Suprapubic skin (tissue), 4 donors: ENCODE measurements at regions not wholly inside any gene's neighbourhood (a gene's known extent, or its start where the extent isn't known, plus 50 kb on each side); places are given as distances from the start of the nearest gene placed in this dataset.

Source experiments
- DNase-seq, 2 donors: peaks; one replicate each; pipeline ENCODE4 v3.0.0-alpha.2; 2019; ENCODE audit warnings: low spot score in 2 of 2
- H3K27ac ChIP-seq: fragments of 200-600 bp; sonication (generic); one replicate; pipeline ENCODE4 v1.5.1; 2019
- H3K27me3 ChIP-seq: fragments of 200-600 bp; sonication (generic); one replicate; pipeline ENCODE4 v1.5.1; 2019
- H3K36me3 ChIP-seq: fragments of 200-600 bp; sonication (generic); one replicate; pipeline ENCODE4 v1.5.1; 2019
- H3K4me1 ChIP-seq: fragments of 200-600 bp; sonication (generic); one replicate; pipeline ENCODE4 v1.5.1; 2019
- H3K4me3 ChIP-seq: fragments of 200-600 bp; sonication (generic); one replicate; pipeline ENCODE4 v1.5.1; 2019; ENCODE audit warnings: mild to moderate bottlenecking
- H3K9me3 ChIP-seq: fragments of 200-600 bp; sonication (generic); one replicate; pipeline ENCODE4 v1.5.1; 2019
- CTCF ChIP-seq, 2 donors: fragments of 200-600 bp in 1 of 2; fragments of 450-650 bp in 1 of 2; sonication (generic) in 1 of 2; IDR thresholded peaks; one replicate each; pipeline ENCODE4 v1.5.1; 2016 to 2019; ENCODE audit warnings: antibody characterized with exemption in 2 of 2, mild to moderate bottlenecking in 1 of 2, moderate library complexity in 1 of 2
- EP300 ChIP-seq: sonication (generic); formaldehyde crosslinking; IDR thresholded peaks from one replicate; pipeline ENCODE4 v1.6.1; 2017; ENCODE audit warnings: antibody characterized with exemption
- POLR2A ChIP-seq, 2 donors: fragments of 450-650 bp; IDR thresholded peaks; one replicate each; pipeline ENCODE4 v1.6.1; 2017; ENCODE audit warnings: antibody characterized with exemption in 2 of 2, mild to moderate bottlenecking in 2 of 2, moderate library complexity in 2 of 2
- POLR2AphosphoS5 ChIP-seq, 3 donors: sonication (generic); formaldehyde crosslinking; IDR thresholded peaks; one replicate each; pipeline ENCODE4 v1.6.1; 2017; ENCODE audit warnings: antibody characterized with exemption in 3 of 3
- WGBS: methylation state at CpG from one replicate; pipeline ENCODE4 v1.1.5; 2018; 5-methylcytosine and 5-hydroxymethylcytosine counted together

DNA sequence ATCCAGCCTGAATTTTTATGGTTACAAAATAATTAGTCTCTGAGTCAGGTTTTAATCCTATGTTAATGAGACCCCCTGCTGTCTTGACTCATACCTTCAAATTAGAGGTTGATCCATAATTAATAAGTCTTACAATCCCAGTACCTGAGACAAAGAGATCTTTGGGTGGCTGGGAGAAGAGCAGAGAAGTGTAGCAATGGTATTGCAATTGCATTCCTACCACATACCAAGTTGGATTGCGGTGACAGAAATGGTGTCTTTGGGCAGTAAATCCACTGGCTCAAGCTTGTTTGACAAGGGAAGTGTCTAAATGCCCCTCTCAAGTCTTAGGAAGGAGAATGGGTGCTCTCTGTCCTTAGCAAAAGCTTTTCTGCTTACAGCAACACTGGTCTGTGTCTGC is 150.4 kb downstream of the BTBD3 start:
- TF ChIP-seq POLR2A (IDR thresholded peaks at IDR 0.05): no peak
- TF ChIP-seq CTCF (IDR thresholded peaks at IDR 0.05): no peak
- TF ChIP-seq POLR2AphosphoS5 (IDR thresholded peaks at IDR 0.05): no peak
- TF ChIP-seq EP300: no peak
- DNase-seq: no peak
- WGBS: 74% methylated on average over 1 of the region's 1 CpG
- H3K4me3 ChIP-seq: no peak overlapping the region
- H3K27ac ChIP-seq: no peak overlapping the region
- no peaks in the 10 kb centered on the region for H3K4me1 ChIP-seq
- no peaks in the 10 kb centered on the region for H3K27me3 ChIP-seq
- H3K9me3 ChIP-seq: peaks cover 7% of the 10 kb centered on the region
- H3K36me3 ChIP-seq: no peaks in the 10 kb centered on the region

- Histone ChIP-seq H3K36me3 (no peaks in the 10 kb centered on the region), H3K4me3 (no peak overlapping the region), H3K4me1 (no peaks in the 10 kb centered on the region), H3K9me3 (peaks cover 7% of the 10 kb centered on the region), H3K27me3 (no peaks in the 10 kb centered on the region), H3K27ac (no peak overlapping the region)
- no peak for DNase-seq
- WGBS: 90% methylated on average over 7 of the region's 7 CpGs
- no peak for TF ChIP-seq CTCF (IDR thresholded peaks at IDR 0.05)
- TF ChIP-seq EP300: no peak
- no peak for TF ChIP-seq POLR2AphosphoS5 (IDR thresholded peaks at IDR 0.05)
- no peak for TF ChIP-seq POLR2A (IDR thresholded peaks at IDR 0.05)
These were observed 151.5 kb downstream of the BTBD3 start for GRCh38 chr20:12069181-12069580.

- Histone ChIP-seq H3K27ac (no peak overlapping the region), H3K36me3 (no peaks in the 10 kb centered on the region), H3K4me3 (no peak overlapping the region), H3K27me3 (no peaks in the 10 kb centered on the region), H3K4me1 (no peaks in the 10 kb centered on the region), H3K9me3 (no peaks in the 10 kb centered on the region)
- DNase-seq: no peak
- 86% methylated on average over 8 of the region's 8 CpGs for WGBS
- TF ChIP-seq CTCF (IDR thresholded peaks at IDR 0.05) (no peak), POLR2A (IDR thresholded peaks at IDR 0.05) (no peak), POLR2AphosphoS5 (IDR thresholded peaks at IDR 0.05) (no peak)
These were observed 154.7 kb downstream of the BTBD3 start for GRCh38 chr20:12072221-12072953.

GRCh38 chr20:12072954-12073264 is 155.2 kb downstream of the BTBD3 start:
- no peaks in the 10 kb centered on the region for H3K9me3 ChIP-seq
- no peaks in the 10 kb centered on the region for H3K4me1 ChIP-seq
- WGBS: 98% methylated on average over 2 of the region's 2 CpGs
- H3K27ac ChIP-seq: no peak overlapping the region
- H3K27me3 ChIP-seq: no peaks in the 10 kb centered on the region
- no peak for DNase-seq
- no peak overlapping the region for H3K4me3 ChIP-seq
- TF ChIP-seq POLR2AphosphoS5 (IDR thresholded peaks at IDR 0.05): no peak
- no peaks in the 10 kb centered on the region for H3K36me3 ChIP-seq

GRCh38 chr20:12074111-12074655 is 156.5 kb downstream of the BTBD3 start:
- no peak overlapping the region for H3K27ac ChIP-seq
- H3K36me3 ChIP-seq: no peaks in the 10 kb centered on the region
- TF ChIP-seq POLR2A (IDR thresholded peaks at IDR 0.05) (no peak), EP300 (no peak), CTCF (IDR thresholded peaks at IDR 0.05) (no peak), POLR2AphosphoS5 (IDR thresholded peaks at IDR 0.05) (no peak)
- DNase-seq: no peak
- H3K27me3 ChIP-seq: no peaks in the 10 kb centered on the region
- 90% methylated on average over 3 of the region's 3 CpGs for WGBS
- H3K4me1 ChIP-seq: no peaks in the 10 kb centered on the region
- H3K9me3 ChIP-seq: no peaks in the 10 kb centered on the region
- H3K4me3 ChIP-seq: no peak overlapping the region

- 77% methylated on average over 3 of the region's 3 CpGs for WGBS
- no peak for DNase-seq
- no peak overlapping the region for H3K27ac ChIP-seq
- no peaks in the 10 kb centered on the region for H3K9me3 ChIP-seq
- no peaks in the 10 kb centered on the region for H3K4me1 ChIP-seq
- no peak overlapping the region for H3K4me3 ChIP-seq
- no peaks in the 10 kb centered on the region for H3K27me3 ChIP-seq
- TF ChIP-seq CTCF (IDR thresholded peaks at IDR 0.05) (no peak), POLR2A (IDR thresholded peaks at IDR 0.05) (no peak), EP300 (no peak), POLR2AphosphoS5 (IDR thresholded peaks at IDR 0.05) (no peak)
- H3K36me3 ChIP-seq: no peaks in the 10 kb centered on the region
These were observed 158.5 kb downstream of the BTBD3 start for GRCh38 chr20:12076200-12076599.
